ENCODE measurements at regions not wholly inside any gene's neighbourhood (a gene's known extent, or its start where the extent isn't known, plus 50 kb on each side); places are given as distances from the start of the nearest gene placed in this dataset.

- TF ChIP-seq MEF2A (IDR thresholded peaks at IDR 0.05; ENCODE audit: borderline replicate concordance, low read depth) (no peak), NFIC (IDR thresholded peaks at IDR 0.05; ENCODE audit: borderline replicate concordance) (no peak), GABPA (IDR thresholded peaks at IDR 0.05; ENCODE audit: low read depth) (no peak), POLR2AphosphoS5 (IDR thresholded peaks at IDR 0.05; ENCODE audit: low read depth, low read length) (no peak)
Observed at GRCh38 chr7:19290968-19291367, 145.7 kb upstream of the FERD3L start (continued).

GRCh38 chr7:19290066-19290465, 144.8 kb upstream of the FERD3L start:
- Histone ChIP-seq H3K9ac (no peak overlapping the region), H3K36me3 (replicated peaks in 1 of 2; ENCODE audit: control insufficient read depth in 1 of 2, insufficient read depth in 2 of 2, low read length in 1 of 2) (no peaks in the 10 kb centered on the region), H3K9me3 (no peaks in the 10 kb centered on the region), H3K27me3 (ENCODE audit: insufficient read depth) (no peaks in the 10 kb centered on the region), H3K9me2 (0 out of 2 replicates have a peak, but pooled peaks cover 4% of the 10 kb centered on the region), H3K79me2 (ENCODE audit: insufficient read depth) (no peaks in the 10 kb centered on the region), H3K27ac (ENCODE audit: low read depth in 2 of 2, low read length in 1 of 2) (no peak overlapping the region), H3K4me2 (no peak overlapping the region), H3F3A (replicated peaks; ENCODE audit: insufficient read depth) (no peaks in the 10 kb centered on the region), H2AFZ (ENCODE audit: low read depth) (no peak overlapping the region), H4K20me1 (ENCODE audit: insufficient read depth) (no peaks in the 10 kb centered on the region), H3K4me1 (ENCODE audit: control insufficient read depth in 1 of 2, insufficient read depth in 2 of 2, low read depth in 1 of 2, low read length in 1 of 2) (no peaks in the 10 kb centered on the region; a peak in 1 of 4 replicates), H3K4me3 (ENCODE audit: low read depth in 2 of 2, low read length in 1 of 2) (no peak overlapping the region)
- 4% methylated on average over 1 of the region's 1 CpG for WGBS (ENCODE audit: low lambda C conversion rate)
- no peak for DNase-seq
- ChIA-PET CTCF (no interaction called here), POLR2A (no interaction called here)
- TF ChIP-seq, protein P1, sequence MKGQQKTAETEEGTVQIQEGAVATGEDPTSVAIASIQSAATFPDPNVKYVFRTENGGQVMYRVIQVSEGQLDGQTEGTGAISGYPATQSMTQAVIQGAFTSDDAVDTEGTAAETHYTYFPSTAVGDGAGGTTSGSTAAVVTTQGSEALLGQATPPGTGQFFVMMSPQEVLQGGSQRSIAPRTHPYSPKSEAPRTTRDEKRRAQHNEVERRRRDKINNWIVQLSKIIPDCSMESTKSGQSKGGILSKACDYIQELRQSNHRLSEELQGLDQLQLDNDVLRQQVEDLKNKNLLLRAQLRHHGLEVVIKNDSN (IDR thresholded peaks at IDR 0.05; ENCODE audit: borderline replicate concordance, low read depth): no peak
- no peak for TF ChIP-seq GATA2 (CRISPR knock-in tag; IDR thresholded peaks at IDR 0.05)
- no peak for TF ChIP-seq RFX5 (IDR thresholded peaks at IDR 0.05; ENCODE audit: low read length)
- TF ChIP-seq JUND (IDR thresholded peaks at IDR 0.05): no peak
- TF ChIP-seq FOXJ3 (CRISPR knock-in tag; IDR thresholded peaks at IDR 0.05): no peak
- TF ChIP-seq FOXM1 (IDR thresholded peaks at IDR 0.05; ENCODE audit: low read depth): no peak
- TF ChIP-seq SMC3 (IDR thresholded peaks at IDR 0.05; ENCODE audit: low read depth, low read length): no peak
- no peak for TF ChIP-seq USF2 (IDR thresholded peaks at IDR 0.05; ENCODE audit: borderline replicate concordance, low read depth, low read length)
- TF ChIP-seq MEF2A (IDR thresholded peaks at IDR 0.05; ENCODE audit: borderline replicate concordance, low read depth): no peak
- no peak for TF ChIP-seq MAX (IDR thresholded peaks at IDR 0.05; ENCODE audit: low read depth)
- TF ChIP-seq RXRA (IDR thresholded peaks at IDR 0.05; ENCODE audit: borderline replicate concordance, low read depth): no peak
- no peak for TF ChIP-seq TEAD4 (IDR thresholded peaks at IDR 0.05; ENCODE audit: borderline replicate concordance, insufficient read depth)

DNA sequence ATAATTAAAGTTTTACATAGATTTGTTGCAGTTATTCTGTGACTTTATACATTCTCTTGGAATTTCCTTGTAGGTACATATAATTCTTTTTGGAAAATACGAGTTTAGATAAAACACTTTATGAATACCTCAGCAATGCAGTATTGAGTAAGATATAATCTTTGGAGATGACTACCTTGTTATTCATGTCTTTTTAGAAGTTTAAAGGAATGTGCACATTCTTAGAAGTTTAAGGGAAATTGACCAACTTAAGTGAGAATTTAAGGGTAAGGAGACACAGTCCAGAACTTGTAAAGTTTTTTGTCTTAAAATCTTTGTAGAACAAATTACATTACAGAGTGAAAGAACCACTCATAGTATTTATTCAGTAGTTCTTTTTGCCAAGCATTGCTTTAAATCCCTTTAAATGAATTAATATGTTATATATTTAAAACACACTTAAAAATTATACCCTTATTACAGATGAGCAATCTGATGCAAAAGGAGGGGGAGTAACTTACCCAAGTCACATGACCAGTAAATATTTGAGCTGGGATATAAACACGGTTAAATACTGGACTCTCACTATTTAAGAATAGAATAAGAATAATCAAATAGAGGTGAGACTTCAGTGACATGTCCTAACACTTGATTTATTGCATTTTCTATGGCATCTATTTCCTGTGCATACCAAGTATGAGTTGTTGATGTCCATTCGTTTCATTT, 139.5 kb upstream of the FERD3L start:
- Histone ChIP-seq H4K20me1 (ENCODE audit: insufficient read depth) (no peaks in the 10 kb centered on the region), H3F3A (replicated peaks; ENCODE audit: insufficient read depth) (peaks cover 7% of the 10 kb centered on the region), H3K36me3 (replicated peaks in 1 of 2; ENCODE audit: control insufficient read depth in 1 of 2, insufficient read depth in 2 of 2, low read length in 1 of 2) (no peaks in the 10 kb centered on the region), H3K27ac (ENCODE audit: low read depth in 2 of 2, low read length in 1 of 2) (no peak overlapping the region), H3K9me2 (0 out of 2 replicates have a peak, but pooled peaks cover 7% of the 10 kb centered on the region), H3K79me2 (ENCODE audit: insufficient read depth) (no peaks in the 10 kb centered on the region), H3K27me3 (ENCODE audit: insufficient read depth) (no peaks in the 10 kb centered on the region), H2AFZ (ENCODE audit: low read depth) (no peak overlapping the region; the same call in 1 of the 2 replicates), H3K4me1 (ENCODE audit: control insufficient read depth in 1 of 2, insufficient read depth in 2 of 2, low read depth in 1 of 2, low read length in 1 of 2) (no peaks in the 10 kb centered on the region), H3K4me3 (ENCODE audit: low read depth in 2 of 2, low read length in 1 of 2) (no peak overlapping the region), H3K9me3 (no peaks in the 10 kb centered on the region), H3K9ac (no peak overlapping the region), H3K4me2 (no peak overlapping the region)
- CTCF ChIA-PET: no interaction called here
- 0% methylated on average over 3 of the region's 3 CpGs for WGBS (ENCODE audit: low lambda C conversion rate)
- DNase-seq: no peak
- POLR2A ChIA-PET: no interaction called here
- TF ChIP-seq USF2 (IDR thresholded peaks at IDR 0.05; ENCODE audit: borderline replicate concordance, low read depth, low read length) (no peak), TCF12 (IDR thresholded peaks at IDR 0.05) (no peak), MXI1 (IDR thresholded peaks at IDR 0.05; ENCODE audit: low read depth, low read length) (no peak), NRF1 (IDR thresholded peaks at IDR 0.05; ENCODE audit: low read depth, low read length) (no peak), CHD2 (IDR thresholded peaks at IDR 0.05; ENCODE audit: low read length, partially characterized antibody) (no peak), TEAD4 (IDR thresholded peaks at IDR 0.05; ENCODE audit: borderline replicate concordance, insufficient read depth) (no peak), ELF1 (IDR thresholded peaks at IDR 0.05) (no peak)
- TF ChIP-seq, protein P2, sequence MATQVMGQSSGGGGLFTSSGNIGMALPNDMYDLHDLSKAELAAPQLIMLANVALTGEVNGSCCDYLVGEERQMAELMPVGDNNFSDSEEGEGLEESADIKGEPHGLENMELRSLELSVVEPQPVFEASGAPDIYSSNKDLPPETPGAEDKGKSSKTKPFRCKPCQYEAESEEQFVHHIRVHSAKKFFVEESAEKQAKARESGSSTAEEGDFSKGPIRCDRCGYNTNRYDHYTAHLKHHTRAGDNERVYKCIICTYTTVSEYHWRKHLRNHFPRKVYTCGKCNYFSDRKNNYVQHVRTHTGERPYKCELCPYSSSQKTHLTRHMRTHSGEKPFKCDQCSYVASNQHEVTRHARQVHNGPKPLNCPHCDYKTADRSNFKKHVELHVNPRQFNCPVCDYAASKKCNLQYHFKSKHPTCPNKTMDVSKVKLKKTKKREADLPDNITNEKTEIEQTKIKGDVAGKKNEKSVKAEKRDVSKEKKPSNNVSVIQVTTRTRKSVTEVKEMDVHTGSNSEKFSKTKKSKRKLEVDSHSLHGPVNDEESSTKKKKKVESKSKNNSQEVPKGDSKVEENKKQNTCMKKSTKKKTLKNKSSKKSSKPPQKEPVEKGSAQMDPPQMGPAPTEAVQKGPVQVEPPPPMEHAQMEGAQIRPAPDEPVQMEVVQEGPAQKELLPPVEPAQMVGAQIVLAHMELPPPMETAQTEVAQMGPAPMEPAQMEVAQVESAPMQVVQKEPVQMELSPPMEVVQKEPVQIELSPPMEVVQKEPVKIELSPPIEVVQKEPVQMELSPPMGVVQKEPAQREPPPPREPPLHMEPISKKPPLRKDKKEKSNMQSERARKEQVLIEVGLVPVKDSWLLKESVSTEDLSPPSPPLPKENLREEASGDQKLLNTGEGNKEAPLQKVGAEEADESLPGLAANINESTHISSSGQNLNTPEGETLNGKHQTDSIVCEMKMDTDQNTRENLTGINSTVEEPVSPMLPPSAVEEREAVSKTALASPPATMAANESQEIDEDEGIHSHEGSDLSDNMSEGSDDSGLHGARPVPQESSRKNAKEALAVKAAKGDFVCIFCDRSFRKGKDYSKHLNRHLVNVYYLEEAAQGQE (IDR thresholded peaks at IDR 0.05; ENCODE audit: low read depth, low read length): no peak
